Peyer's patch (tissue), 4 donors: ENCODE measurements at regions not wholly inside any gene's neighbourhood (a gene's known extent, or its start where the extent isn't known, plus 50 kb on each side); places are given as distances from the start of the nearest gene placed in this dataset.

Source experiments
- DNase-seq, 3 donors: peaks; one replicate each; pipeline ENCODE4 v3.0.0-alpha.2; 2017 to 2019
- H3K27ac ChIP-seq, 4 donors: fragments of 200-600 bp; sonication (generic); one replicate each; pipeline ENCODE4 v1.5.1; 2016 to 2019
- H3K27me3 ChIP-seq, 2 donors: fragments of 200-600 bp; sonication (generic); one replicate each; pipeline ENCODE4 v1.5.1; 2019
- H3K36me3 ChIP-seq, 3 donors: fragments of 200-600 bp; sonication (generic); one replicate each; pipeline ENCODE4 v1.5.1; 2016 to 2019
- H3K4me1 ChIP-seq, 4 donors: fragments of 200-600 bp; sonication (generic); one replicate each; pipeline ENCODE4 v1.5.1; 2016 to 2019
- H3K4me3 ChIP-seq, 4 donors: fragments of 200-600 bp; sonication (generic); 1 replicate in 3 of 4; 2 replicates in 1 of 4; pipeline ENCODE4 v1.5.1; 2016 to 2019; ENCODE audit warnings: mild to moderate bottlenecking in 1 of 4
- H3K9me3 ChIP-seq, 4 donors: fragments of 200-600 bp; sonication (generic); one replicate each; pipeline ENCODE4 v1.5.1; 2016 to 2019; ENCODE audit warnings: mild to moderate bottlenecking in 1 of 4
- CTCF ChIP-seq, 6 experiments: fragments of 450-650 bp in 4 of 6; fragments of 200-600 bp in 2 of 6; sonication (generic) in 1 of 6; IDR thresholded peaks; one replicate each; pipeline ENCODE4 v1.5.1; 2017 to 2019; ENCODE audit warnings: antibody characterized with exemption in 6 of 6, mild to moderate bottlenecking in 3 of 6, moderate library complexity in 1 of 6
- POLR2A ChIP-seq, 2 donors: fragments of 450-650 bp; IDR thresholded peaks; one replicate each; pipeline ENCODE4 v1.5.1; 2017; ENCODE audit warnings: antibody characterized with exemption in 2 of 2, mild to moderate bottlenecking in 2 of 2, moderate library complexity in 2 of 2

- Histone ChIP-seq H3K4me3 (no peak overlapping the region), H3K4me1 (no peaks in the 10 kb centered on the region), H3K9me3 (no peaks in the 10 kb centered on the region), H3K36me3 (no peaks in the 10 kb centered on the region), H3K27ac (no peak overlapping the region), H3K27me3 (no peaks in the 10 kb centered on the region)
- DNase-seq = no peak
- no peak for TF ChIP-seq POLR2A (IDR thresholded peaks at IDR 0.05)
- TF ChIP-seq CTCF (IDR thresholded peaks at IDR 0.05) = no peak
Observed at GRCh38 chr20:22942742-22943141, 92.4 kb upstream of the SSTR4 start.

GRCh38 chr20:22944062-22944461 lies 91.0 kb upstream of the SSTR4 start:
- H3K27me3 ChIP-seq = no peaks in the 10 kb centered on the region
- no peak overlapping the region for H3K4me3 ChIP-seq
- no peak overlapping the region for H3K27ac ChIP-seq
- H3K9me3 ChIP-seq = no peaks in the 10 kb centered on the region
- DNase-seq = no peak
- TF ChIP-seq CTCF (IDR thresholded peaks at IDR 0.05) (no peak), POLR2A (IDR thresholded peaks at IDR 0.05) (no peak)
- H3K4me1 ChIP-seq = no peaks in the 10 kb centered on the region
- no peaks in the 10 kb centered on the region for H3K36me3 ChIP-seq

- H3K9me3 ChIP-seq = no peaks in the 10 kb centered on the region
- no peak for DNase-seq
- no peaks in the 10 kb centered on the region for H3K27me3 ChIP-seq
- H3K36me3 ChIP-seq = no peaks in the 10 kb centered on the region
- no peak overlapping the region for H3K4me3 ChIP-seq
- H3K4me1 ChIP-seq = no peaks in the 10 kb centered on the region
- H3K27ac ChIP-seq = no peak overlapping the region
- no peak for TF ChIP-seq POLR2A (IDR thresholded peaks at IDR 0.05)
- TF ChIP-seq CTCF (IDR thresholded peaks at IDR 0.05) = no peak
Observed at GRCh38 chr20:22944936-22945335, 90.2 kb upstream of the SSTR4 start.

GRCh38 chr20:22946596-22946995 lies 88.5 kb upstream of the SSTR4 start:
- TF ChIP-seq CTCF (IDR thresholded peaks at IDR 0.05) = no peak
- no peak for TF ChIP-seq POLR2A (IDR thresholded peaks at IDR 0.05)
- H3K36me3 ChIP-seq = no peaks in the 10 kb centered on the region
- H3K4me1 ChIP-seq = no peaks in the 10 kb centered on the region
- H3K4me3 ChIP-seq = no peak overlapping the region
- DNase-seq = no peak
- H3K27me3 ChIP-seq = no peaks in the 10 kb centered on the region
- no peak overlapping the region for H3K27ac ChIP-seq
- no peaks in the 10 kb centered on the region for H3K9me3 ChIP-seq

- no peak for DNase-seq
- H3K27ac ChIP-seq = no peak overlapping the region
- no peaks in the 10 kb centered on the region for H3K36me3 ChIP-seq
- H3K9me3 ChIP-seq = no peaks in the 10 kb centered on the region
- H3K27me3 ChIP-seq = no peaks in the 10 kb centered on the region
- H3K4me3 ChIP-seq = no peak overlapping the region
- TF ChIP-seq POLR2A (IDR thresholded peaks at IDR 0.05) (no peak), CTCF (IDR thresholded peaks at IDR 0.05) (no peak)
- no peaks in the 10 kb centered on the region for H3K4me1 ChIP-seq
Observed at GRCh38 chr20:22949331-22950109, 85.6 kb upstream of the SSTR4 start.
